A673 (cell line): ENCODE measurements at regions not wholly inside any gene's neighbourhood (a gene's known extent, or its start where the extent isn't known, plus 50 kb on each side); places are given as distances from the start of the nearest gene placed in this dataset.

Source experiments
- BruUV-seq: library from RNA; stranded (reverse); fragments of 400-500 nt; replicated peaks from 2 replicates; lab custom pipeline; 2021; lab: Mats Ljungman, UMichigan
- CTCF ChIA-PET: fragments of 300-600 bp; sonication (Branson Sonifier 250); formaldehyde crosslinking; loops from one replicate; lab custom pipeline; 2022; ENCODE audit warnings: antibody characterized with exemption; lab: Charles Lee
- POLR2A ChIA-PET: fragments of 300-600 bp; sonication (Branson Sonifier 250); formaldehyde crosslinking; loops from one replicate; lab custom pipeline; 2022; ENCODE audit warnings: antibody characterized with exemption; ENCODE audit not compliant: low non-redundant PET; lab: Charles Lee
- DNase-seq: peaks from one replicate; pipeline ENCODE4 v3.0.0-alpha.2; 2015; ENCODE audit warnings: low spot score
- H3K27ac ChIP-seq: fragments of 200-600 bp; sonication (generic); 2 replicates; pipeline ENCODE4 v1.5.1; 2016; ENCODE audit warnings: mixed run types, low read depth, mild to moderate bottlenecking, mixed read lengths, antibody characterized with exemption, low read length; ENCODE audit not compliant: poor library complexity, severe bottlenecking
- H3K27me3 ChIP-seq: fragments of 200-600 bp; sonication (generic); replicated peaks from 2 replicates; pipeline ENCODE4 v1.6.1; 2017; ENCODE audit warnings: mixed run types, low read depth, mild to moderate bottlenecking, mixed read lengths, antibody characterized with exemption, low read length; ENCODE audit not compliant: insufficient read depth, poor library complexity
- H3K36me3 ChIP-seq: fragments of 200-600 bp; sonication (generic); 2 replicates; pipeline ENCODE4 v1.6.1; 2016; ENCODE audit warnings: mixed run types, mild to moderate bottlenecking, mixed read lengths, antibody characterized with exemption, low read length; ENCODE audit not compliant: insufficient read depth, poor library complexity, severe bottlenecking
- H3K4me1 ChIP-seq: fragments of 200-600 bp; sonication (generic); 2 replicates; pipeline ENCODE4 v1.6.1; 2017; ENCODE audit warnings: mixed run types, mild to moderate bottlenecking, mixed read lengths, antibody characterized with exemption, low read length; ENCODE audit not compliant: insufficient read depth, poor library complexity, severe bottlenecking
- H3K4me3 ChIP-seq: fragments of 200-600 bp; sonication (generic); 2 replicates; pipeline ENCODE4 v1.5.1; 2016; ENCODE audit warnings: low read depth, mixed run types, mild to moderate bottlenecking, mixed read lengths, low read length; ENCODE audit not compliant: poor library complexity, severe bottlenecking
- H3K9me3 ChIP-seq: fragments of 200-600 bp; sonication (generic); 2 replicates; pipeline ENCODE4 v1.6.1; 2016; ENCODE audit warnings: mixed run types, low read depth, mild to moderate bottlenecking, mixed read lengths, antibody characterized with exemption, low read length; ENCODE audit not compliant: poor library complexity, severe bottlenecking
- EZH2 ChIP-seq: fragments of 200-600 bp; sonication (generic); IDR thresholded peaks from 2 replicates; pipeline ENCODE4 v1.6.1; 2017; ENCODE audit warnings: borderline replicate concordance, low read depth, mild to moderate bottlenecking, mixed read lengths, antibody characterized with exemption, low read length; ENCODE audit not compliant: poor library complexity, severe bottlenecking
- intact Hi-C: fragments of 100-400 bp; cut with micrococcal nuclease; formaldehyde crosslinking; loops from one replicate; pipeline ENCODE4 v1.10.0; 2022; ENCODE audit not compliant: unreplicated experiment
- TF ChIP-seq, protein P1 (sequence below): fragments of 300-800, 200-600 bp; sonication (generic); conservative IDR thresholded peaks from 2 replicates; pipeline ENCODE4 v1.5.1; 2017; ENCODE audit warnings: low read depth, mild to moderate bottlenecking, antibody characterized with exemption, low read length, moderate library complexity, mixed read lengths

DNA sequence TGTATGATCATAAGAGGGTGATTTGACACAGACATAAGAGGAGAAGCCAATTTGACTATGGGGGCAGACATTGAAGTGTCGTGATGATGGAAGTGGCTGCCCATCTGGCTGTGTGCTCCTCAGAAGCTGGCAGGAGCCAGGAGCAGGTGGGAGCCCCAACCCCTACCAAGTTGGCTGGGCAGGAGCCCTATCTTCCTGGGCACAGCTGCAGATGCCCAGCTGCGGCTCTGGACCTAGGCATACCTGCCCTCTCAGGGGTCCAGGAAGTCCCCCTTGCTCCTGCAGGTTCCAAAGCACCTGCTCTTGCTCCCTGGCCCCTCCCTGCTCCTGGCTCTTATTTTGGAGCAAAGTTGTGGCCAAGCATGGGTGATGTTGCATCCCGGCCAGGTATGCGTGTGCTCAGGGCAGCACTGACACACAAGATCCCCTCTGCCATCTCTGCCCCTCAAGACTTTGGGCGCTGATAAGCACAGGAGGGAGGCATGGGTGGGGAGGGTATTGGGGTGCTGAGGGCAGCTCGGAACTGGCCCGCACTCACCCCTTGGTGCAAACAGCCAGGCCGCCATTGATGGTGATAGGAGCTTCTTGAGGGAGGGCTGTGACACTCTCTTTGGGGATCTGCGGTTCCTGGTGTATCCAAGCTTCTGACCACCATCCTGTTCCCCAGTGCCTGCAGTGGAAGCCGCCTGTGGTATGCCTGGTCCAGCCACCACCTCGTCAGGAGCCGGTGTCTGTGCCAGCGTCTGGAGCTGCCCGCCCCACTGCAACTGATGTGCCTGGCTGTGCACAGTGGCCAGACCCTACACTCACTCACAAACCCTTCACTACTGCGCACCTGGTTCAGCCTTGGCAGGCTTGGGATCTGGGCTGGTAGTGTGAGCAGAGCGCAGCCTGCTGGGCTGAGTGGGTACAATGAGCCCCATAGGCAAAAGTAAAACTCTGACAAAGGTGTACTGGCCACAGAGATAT lies 230.9 kb downstream of the CDH9 start:
- TF ChIP-seq, protein P1, sequence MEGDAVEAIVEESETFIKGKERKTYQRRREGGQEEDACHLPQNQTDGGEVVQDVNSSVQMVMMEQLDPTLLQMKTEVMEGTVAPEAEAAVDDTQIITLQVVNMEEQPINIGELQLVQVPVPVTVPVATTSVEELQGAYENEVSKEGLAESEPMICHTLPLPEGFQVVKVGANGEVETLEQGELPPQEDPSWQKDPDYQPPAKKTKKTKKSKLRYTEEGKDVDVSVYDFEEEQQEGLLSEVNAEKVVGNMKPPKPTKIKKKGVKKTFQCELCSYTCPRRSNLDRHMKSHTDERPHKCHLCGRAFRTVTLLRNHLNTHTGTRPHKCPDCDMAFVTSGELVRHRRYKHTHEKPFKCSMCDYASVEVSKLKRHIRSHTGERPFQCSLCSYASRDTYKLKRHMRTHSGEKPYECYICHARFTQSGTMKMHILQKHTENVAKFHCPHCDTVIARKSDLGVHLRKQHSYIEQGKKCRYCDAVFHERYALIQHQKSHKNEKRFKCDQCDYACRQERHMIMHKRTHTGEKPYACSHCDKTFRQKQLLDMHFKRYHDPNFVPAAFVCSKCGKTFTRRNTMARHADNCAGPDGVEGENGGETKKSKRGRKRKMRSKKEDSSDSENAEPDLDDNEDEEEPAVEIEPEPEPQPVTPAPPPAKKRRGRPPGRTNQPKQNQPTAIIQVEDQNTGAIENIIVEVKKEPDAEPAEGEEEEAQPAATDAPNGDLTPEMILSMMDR = no peak
- TF ChIP-seq EZH2 = no peak
- no peak for DNase-seq
- Histone ChIP-seq H3K4me1 (no peaks in the 10 kb centered on the region), H3K4me3 (no peak overlapping the region), H3K27me3 (no peaks in the 10 kb centered on the region), H3K36me3 (no peaks in the 10 kb centered on the region), H3K27ac (no peak overlapping the region), H3K9me3 (peaks cover 19% of the 10 kb centered on the region)
- no TSS peak for BruUV-seq
- intact Hi-C loops = no loop called here
- POLR2A ChIA-PET = no interaction called here
- CTCF ChIA-PET = no interaction called here

GRCh38 chr5:26805076-26805475 lies 233.3 kb downstream of the CDH9 start:
- Histone ChIP-seq H3K27ac (no peak overlapping the region), H3K9me3 (peaks cover 19% of the 10 kb centered on the region), H3K36me3 (no peaks in the 10 kb centered on the region), H3K27me3 (no peaks in the 10 kb centered on the region), H3K4me3 (no peak overlapping the region), H3K4me1 (no peaks in the 10 kb centered on the region)
- ChIA-PET POLR2A (no interaction called here), CTCF (no interaction called here)
- no peak for DNase-seq
- TF ChIP-seq, protein P1 = no peak
- no peak for TF ChIP-seq EZH2
- no TSS peak for BruUV-seq
- intact Hi-C loops = no loop called here

GRCh38 chr5:26802944-26803343 lies 235.4 kb downstream of the CDH9 start:
- DNase-seq = no peak
- H3K27me3 ChIP-seq = no peaks in the 10 kb centered on the region
- peaks cover 19% of the 10 kb centered on the region for H3K9me3 ChIP-seq
- H3K36me3 ChIP-seq = no peaks in the 10 kb centered on the region
- ChIA-PET CTCF (no interaction called here), POLR2A (no interaction called here)
- TF ChIP-seq, protein P1 = no peak; the same call in 1 of the 2 replicates
- TF ChIP-seq EZH2 = no peak
- H3K4me1 ChIP-seq = no peaks in the 10 kb centered on the region
- no peak overlapping the region for H3K27ac ChIP-seq
- no TSS peak for BruUV-seq
- intact Hi-C loops = no loop called here
- H3K4me3 ChIP-seq = no peak overlapping the region
